ENCODE measurements at regions not wholly inside any gene's neighbourhood (a gene's known extent, or its start where the extent isn't known, plus 50 kb on each side); places are given as distances from the start of the nearest gene placed in this dataset.

DNA sequence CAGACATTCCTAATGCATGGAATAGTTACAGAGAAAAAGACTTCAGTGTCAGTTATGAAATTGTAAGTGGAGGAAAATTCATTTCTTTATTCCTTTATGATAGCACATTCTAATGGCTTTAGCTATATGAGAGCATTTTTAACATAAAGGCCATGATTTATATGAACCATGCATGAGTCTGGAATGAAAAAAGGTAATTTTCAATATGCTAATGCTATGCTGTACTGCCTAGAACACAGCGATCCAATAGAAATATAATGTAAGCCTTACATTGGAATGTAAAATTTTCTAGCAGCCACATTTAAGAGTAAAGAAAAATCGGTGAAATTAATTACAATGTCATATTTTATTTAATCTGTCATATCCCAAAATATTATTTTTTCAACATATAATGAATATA, 932.0 kb downstream of the C4orf33 start:
- TF ChIP-seq POLR2A (IDR thresholded peaks at IDR 0.05) (no peak), POLR2AphosphoS5 (IDR thresholded peaks at IDR 0.05) (no peak)
- TF ChIP-seq, protein P1, sequence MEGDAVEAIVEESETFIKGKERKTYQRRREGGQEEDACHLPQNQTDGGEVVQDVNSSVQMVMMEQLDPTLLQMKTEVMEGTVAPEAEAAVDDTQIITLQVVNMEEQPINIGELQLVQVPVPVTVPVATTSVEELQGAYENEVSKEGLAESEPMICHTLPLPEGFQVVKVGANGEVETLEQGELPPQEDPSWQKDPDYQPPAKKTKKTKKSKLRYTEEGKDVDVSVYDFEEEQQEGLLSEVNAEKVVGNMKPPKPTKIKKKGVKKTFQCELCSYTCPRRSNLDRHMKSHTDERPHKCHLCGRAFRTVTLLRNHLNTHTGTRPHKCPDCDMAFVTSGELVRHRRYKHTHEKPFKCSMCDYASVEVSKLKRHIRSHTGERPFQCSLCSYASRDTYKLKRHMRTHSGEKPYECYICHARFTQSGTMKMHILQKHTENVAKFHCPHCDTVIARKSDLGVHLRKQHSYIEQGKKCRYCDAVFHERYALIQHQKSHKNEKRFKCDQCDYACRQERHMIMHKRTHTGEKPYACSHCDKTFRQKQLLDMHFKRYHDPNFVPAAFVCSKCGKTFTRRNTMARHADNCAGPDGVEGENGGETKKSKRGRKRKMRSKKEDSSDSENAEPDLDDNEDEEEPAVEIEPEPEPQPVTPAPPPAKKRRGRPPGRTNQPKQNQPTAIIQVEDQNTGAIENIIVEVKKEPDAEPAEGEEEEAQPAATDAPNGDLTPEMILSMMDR (IDR thresholded peaks at IDR 0.05): no peak

All from gastroesophageal sphincter (tissue), 3 donors.